Endothelial cell of umbilical vein (primary cell): ENCODE measurements at regions not wholly inside any gene's neighbourhood (a gene's known extent, or its start where the extent isn't known, plus 50 kb on each side); places are given as distances from the start of the nearest gene placed in this dataset.

Source experiments
- CTCF ChIP-seq, 2 donors: IDR thresholded peaks; 1 replicate in 1 of 2; 2 replicates in 1 of 2; pipeline ENCODE4 v1.5.1; 2011; ENCODE audit warnings: low read length in 2 of 2, mild to moderate bottlenecking in 2 of 2, moderate library complexity in 2 of 2, control low read depth in 1 of 2, inconsistent platforms in 1 of 2, low read depth in 1 of 2; ENCODE audit not compliant: insufficient read depth in 1 of 2; ENCODE audit errors: extremely low read depth in 1 of 2
- EZH2 ChIP-seq: IDR thresholded peaks from 2 replicates; pipeline ENCODE4 v1.6.1; 2012; ENCODE audit warnings: borderline replicate concordance, low read depth, mild to moderate bottlenecking, moderate library complexity, low read length, inconsistent platforms; ENCODE audit not compliant: severe bottlenecking
- MAX ChIP-seq: IDR thresholded peaks from 2 replicates; pipeline ENCODE4 v1.6.1; 2011; ENCODE audit not compliant: insufficient read depth, insufficient read length
- POLR2A ChIP-seq: IDR thresholded peaks from 2 replicates; pipeline ENCODE4 v1.6.1; 2012; ENCODE audit warnings: low read depth, mild to moderate bottlenecking, control low read depth, low read length

DNA sequence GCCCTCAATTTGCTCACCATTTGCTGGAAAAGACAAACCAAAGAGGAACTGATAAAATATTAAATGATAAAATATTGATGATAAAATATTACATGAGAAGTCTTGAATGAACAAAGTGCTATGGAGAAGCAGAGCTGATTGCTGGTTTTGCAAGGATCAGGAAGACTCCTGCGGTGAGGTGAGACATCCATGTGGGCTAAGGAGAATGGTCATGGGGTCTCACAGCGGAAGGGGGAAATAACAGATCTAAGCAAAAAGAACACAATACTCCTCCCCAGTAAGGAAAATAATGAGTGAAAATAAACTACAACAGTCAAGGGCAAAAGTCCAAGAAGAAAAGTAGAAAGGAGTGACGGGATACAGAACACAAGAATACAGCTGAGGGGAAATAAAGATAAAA is 146.8 kb downstream of the LURAP1L start:
- TF ChIP-seq CTCF (IDR thresholded peaks at IDR 0.05; ENCODE audit: extremely low read depth in 1 of 2, insufficient read depth in 1 of 2, low read depth in 1 of 2, low read length in 2 of 2) (no peak), EZH2 (no peak), POLR2A (no peak), MAX (no peak)
